ENCODE measurements at regions not wholly inside any gene's neighbourhood (a gene's known extent, or its start where the extent isn't known, plus 50 kb on each side); places are given as distances from the start of the nearest gene placed in this dataset.

- Mint-ChIP-seq H3K27me3 (peaks cover 26 to 34% of the 10 kb centered on the region in 2 donors), H3K27ac (no peak overlapping the region), H3K9me3 (peaks cover 1 to 8% (median 7%) of the 10 kb centered on the region in 3 donors), H3K4me1 (no peaks in the 10 kb centered on the region), H3K4me3 (no peak overlapping the region), H3K36me3 (peaks cover 3% of the 10 kb centered on the region)
- DNase-seq (no peak), ATAC-seq (replicated peaks in 1 of 4) (no peak)
- CTCF ChIA-PET, result interaction anchor here (0.6 to 0.8 kb wide), 2 partner anchors 12 to 825 kb away, joined by 3 read pairs; no protein-coding TSS in a partner anchor
- Histone ChIP-seq H3K9me3 (no peaks in the 10 kb centered on the region), H3K36me3 (ENCODE audit: control insufficient read depth in 2 of 2, extremely low read depth in 1 of 2, insufficient read depth in 1 of 2, low read length in 1 of 2) (no peaks in the 10 kb centered on the region), H3K27ac (ENCODE audit: low read length) (no peak overlapping the region), H3K4me3 (ENCODE audit: control insufficient read depth in 1 of 2, extremely low read depth in 1 of 2, low read length in 1 of 2) (no peak overlapping the region), H3K4me1 (ENCODE audit: control insufficient read depth in 1 of 2, extremely low read depth in 1 of 2, insufficient read depth in 2 of 2, low read length in 2 of 2) (no peaks in the 10 kb centered on the region), H3K27me3 (replicated peaks in 1 of 2; ENCODE audit: control insufficient read depth in 2 of 2, extremely low read depth in 1 of 2, insufficient read depth in 2 of 2, low read length in 1 of 2) (peaks cover 0 to 8% of the 10 kb centered on the region in 2 experiments)
- POLR2A ChIA-PET, result interaction anchor here in 1 of 2 donors (0.5 kb wide), 1 partner anchor 417 kb away, joined by 15 read pairs; no protein-coding TSS in a partner anchor
- WGBS (ENCODE audit: insufficient coverage), result 84% methylated on average over 8 of the region's 8 CpGs
Observed at GRCh38 chr2:54360055-54360792, 95.9 kb upstream of the SPTBN1 start.

- POLR2A ChIA-PET, result no interaction called here
- Mint-ChIP-seq H3K36me3 (peaks cover 7% of the 10 kb centered on the region), H3K4me1 (no peaks in the 10 kb centered on the region), H3K9me3 (peaks cover 23 to 34% (median 25%) of the 10 kb centered on the region in 3 donors), H3K27me3 (peaks cover 20 to 23% of the 10 kb centered on the region in 2 donors), H3K4me3 (no peak overlapping the region), H3K27ac (no peak overlapping the region)
- Histone ChIP-seq H3K27ac (ENCODE audit: low read length) (no peak overlapping the region), H3K4me1 (ENCODE audit: control insufficient read depth in 1 of 2, extremely low read depth in 1 of 2, insufficient read depth in 2 of 2, low read length in 2 of 2) (no peaks in the 10 kb centered on the region), H3K27me3 (replicated peaks in 1 of 2; ENCODE audit: control insufficient read depth in 2 of 2, extremely low read depth in 1 of 2, insufficient read depth in 2 of 2, low read length in 1 of 2) (peaks cover 0 to under 1% of the 10 kb centered on the region in 2 experiments), H3K36me3 (ENCODE audit: control insufficient read depth in 2 of 2, extremely low read depth in 1 of 2, insufficient read depth in 1 of 2, low read length in 1 of 2) (no peaks in the 10 kb centered on the region), H3K9me3 (peaks cover 2% of the 10 kb centered on the region), H3K4me3 (ENCODE audit: control insufficient read depth in 1 of 2, extremely low read depth in 1 of 2, low read length in 1 of 2) (no peak overlapping the region)
- no CpG with 5 or more reads among the region's 3 CpGs for WGBS (ENCODE audit: insufficient coverage)
- ATAC-seq (replicated peaks in 1 of 4) (no peak), DNase-seq (no peak)
- CTCF ChIA-PET, result no interaction called here
Observed at GRCh38 chr2:54364409-54364808, 91.7 kb upstream of the SPTBN1 start.

- DNase-seq (no peak), ATAC-seq (replicated peaks in 1 of 4) (no peak)
- no peak overlapping the region for H3K4me3 Mint-ChIP-seq
- no CpG with 5 or more reads among the region's 1 CpG for whole genome bisulfite sequencing (ENCODE audit: insufficient coverage)
- ChIA-PET POLR2A (interaction anchor here in 1 of 2 donors (0.6 kb wide), 1 partner anchor 387 kb away, joined by 4 read pairs; no protein-coding TSS in a partner anchor), CTCF (no interaction called here)
- Histone ChIP-seq H3K36me3 (ENCODE audit: control insufficient read depth in 2 of 2, extremely low read depth in 1 of 2, insufficient read depth in 1 of 2, low read length in 1 of 2) (no peaks in the 10 kb centered on the region), H3K27ac (ENCODE audit: low read length) (no peak overlapping the region), H3K4me3 (ENCODE audit: control insufficient read depth in 1 of 2, extremely low read depth in 1 of 2, low read length in 1 of 2) (no peak overlapping the region), H3K9me3 (peaks cover 2% of the 10 kb centered on the region), H3K27me3 (replicated peaks in 1 of 2; ENCODE audit: control insufficient read depth in 2 of 2, extremely low read depth in 1 of 2, insufficient read depth in 2 of 2, low read length in 1 of 2) (no peaks in the 10 kb centered on the region), H3K4me1 (ENCODE audit: control insufficient read depth in 1 of 2, extremely low read depth in 1 of 2, insufficient read depth in 2 of 2, low read length in 2 of 2) (no peaks in the 10 kb centered on the region)
- no peaks in the 10 kb centered on the region for H3K4me1 Mint-ChIP-seq
- no peak overlapping the region for H3K27ac Mint-ChIP-seq
- H3K9me3 Mint-ChIP-seq, result peaks cover 24 to 35% (median 25%) of the 10 kb centered on the region in 3 donors
- peaks cover 14 to 15% of the 10 kb centered on the region in 2 donors for H3K27me3 Mint-ChIP-seq
- peaks cover 7% of the 10 kb centered on the region for H3K36me3 Mint-ChIP-seq
Observed at GRCh38 chr2:54365661-54366060, 90.5 kb upstream of the SPTBN1 start.

DNA sequence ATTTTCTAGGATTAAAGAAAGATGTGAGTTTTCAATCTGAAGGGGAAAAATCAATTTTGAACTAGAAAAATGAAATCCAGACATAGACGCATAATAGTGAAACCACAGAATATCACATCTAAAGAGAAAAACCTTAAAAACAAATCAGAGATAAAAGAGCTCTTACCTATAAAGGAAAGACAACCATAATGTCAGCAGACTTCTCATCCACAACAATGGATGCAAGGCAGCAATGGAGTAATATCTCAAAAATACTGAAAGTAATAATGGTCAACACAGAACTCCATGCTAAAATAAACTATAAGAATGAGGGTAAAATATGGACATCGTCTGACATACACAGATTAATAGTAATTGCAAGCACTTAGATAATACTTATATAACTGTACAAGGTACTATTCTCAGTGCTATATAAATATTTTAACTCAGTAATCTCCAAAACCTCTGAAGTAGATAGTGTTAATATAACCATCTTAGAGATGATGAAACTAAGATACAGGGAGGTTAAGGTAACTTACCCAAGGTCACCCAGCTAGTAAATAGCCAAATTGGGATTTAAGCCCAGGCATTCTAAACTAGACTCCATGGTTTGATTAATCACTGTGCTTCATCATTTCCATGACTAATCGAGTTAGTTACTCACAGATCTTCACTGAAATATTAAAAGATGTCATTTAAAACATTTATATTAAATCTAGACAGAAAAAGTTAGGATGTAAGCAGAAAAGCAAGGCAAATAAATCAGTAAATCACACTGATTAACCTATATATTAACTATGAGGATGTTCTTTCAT lies 89.4 kb upstream of the SPTBN1 start:
- Mint-ChIP-seq H3K27ac (no peak overlapping the region), H3K36me3 (peaks cover 7% of the 10 kb centered on the region), H3K9me3 (peaks cover 24 to 35% (median 25%) of the 10 kb centered on the region in 3 donors), H3K4me1 (no peaks in the 10 kb centered on the region), H3K27me3 (peaks cover 18 to 20% of the 10 kb centered on the region in 2 donors), H3K4me3 (no peak overlapping the region)
- Histone ChIP-seq H3K36me3 (ENCODE audit: control insufficient read depth in 2 of 2, extremely low read depth in 1 of 2, insufficient read depth in 1 of 2, low read length in 1 of 2) (no peaks in the 10 kb centered on the region), H3K4me1 (ENCODE audit: control insufficient read depth in 1 of 2, extremely low read depth in 1 of 2, insufficient read depth in 2 of 2, low read length in 2 of 2) (no peaks in the 10 kb centered on the region), H3K27me3 (replicated peaks in 1 of 2; ENCODE audit: control insufficient read depth in 2 of 2, extremely low read depth in 1 of 2, insufficient read depth in 2 of 2, low read length in 1 of 2) (no peaks in the 10 kb centered on the region), H3K27ac (ENCODE audit: low read length) (no peak overlapping the region), H3K4me3 (ENCODE audit: control insufficient read depth in 1 of 2, extremely low read depth in 1 of 2, low read length in 1 of 2) (no peak overlapping the region), H3K9me3 (peaks cover 2% of the 10 kb centered on the region)
- DNase-seq, result no peak
- CTCF ChIA-PET, result no interaction called here
- no CpG with 5 or more reads among the region's 3 CpGs for WGBS (ENCODE audit: insufficient coverage)
- ATAC-seq (replicated peaks in 1 of 4), result no peak
- POLR2A ChIA-PET, result interaction anchor here in 1 of 2 donors (0.5 kb wide), 1 partner anchor 816 kb away, joined by 3 read pairs; no protein-coding TSS in a partner anchor

GRCh38 chr2:54370405-54371104 lies 85.6 kb upstream of the SPTBN1 start:
- ChIA-PET POLR2A (no interaction called here), CTCF (no interaction called here)
- H3K4me3 Mint-ChIP-seq, result no peak overlapping the region
- H3K9me3 Mint-ChIP-seq, result peaks cover 17 to 23% (median 20%) of the 10 kb centered on the region in 3 donors
- Histone ChIP-seq H3K27ac (ENCODE audit: low read length) (no peak overlapping the region), H3K36me3 (ENCODE audit: control insufficient read depth in 2 of 2, extremely low read depth in 1 of 2, insufficient read depth in 1 of 2, low read length in 1 of 2) (no peaks in the 10 kb centered on the region), H3K4me3 (ENCODE audit: control insufficient read depth in 1 of 2, extremely low read depth in 1 of 2, low read length in 1 of 2) (no peak overlapping the region), H3K27me3 (replicated peaks in 1 of 2; ENCODE audit: control insufficient read depth in 2 of 2, extremely low read depth in 1 of 2, insufficient read depth in 2 of 2, low read length in 1 of 2) (peaks cover 0 to 4% of the 10 kb centered on the region in 2 experiments), H3K4me1 (ENCODE audit: control insufficient read depth in 1 of 2, extremely low read depth in 1 of 2, insufficient read depth in 2 of 2, low read length in 2 of 2) (no peaks in the 10 kb centered on the region), H3K9me3 (peaks cover 2% of the 10 kb centered on the region)
- WGBS (ENCODE audit: insufficient coverage), result 74% methylated on average over 5 of the region's 7 CpGs
- H3K27ac Mint-ChIP-seq, result no peak overlapping the region
- peaks cover 7% of the 10 kb centered on the region for H3K36me3 Mint-ChIP-seq
- DNase-seq (no peak), ATAC-seq (replicated peaks in 1 of 4) (no peak)
- H3K27me3 Mint-ChIP-seq, result peaks cover 19 to 25% of the 10 kb centered on the region in 2 donors
- H3K4me1 Mint-ChIP-seq, result no peaks in the 10 kb centered on the region

DNA sequence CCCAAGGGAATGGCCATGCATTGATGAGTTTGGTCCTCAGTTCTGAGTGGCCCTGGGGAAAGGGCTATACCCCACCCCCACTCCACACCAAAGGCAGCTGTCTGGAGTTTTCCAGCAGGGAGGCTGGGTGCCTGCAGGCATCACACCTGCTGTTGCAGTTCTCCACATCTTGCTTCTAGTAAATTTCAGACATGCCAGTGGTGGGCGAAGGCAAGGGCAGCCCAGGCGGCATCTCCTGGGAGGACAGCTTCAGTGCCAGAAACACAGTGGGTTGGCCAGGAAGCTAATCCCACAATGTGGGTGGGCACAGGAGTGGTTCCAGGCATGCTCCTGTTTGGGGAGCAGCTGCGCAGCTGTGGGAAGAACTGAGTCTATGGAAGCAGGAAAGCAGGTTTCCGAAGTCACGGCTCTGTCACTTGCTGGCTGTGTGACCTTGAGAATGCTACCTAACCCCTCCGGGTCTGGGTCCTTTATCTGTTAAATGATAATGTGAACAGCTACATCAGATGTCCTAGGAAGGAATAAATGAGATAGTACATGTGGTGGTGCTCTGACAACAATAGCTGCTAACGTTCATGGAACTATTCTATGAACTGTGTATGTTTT lies 84.6 kb upstream of the SPTBN1 start:
- H3K4me1 ChIP-seq (ENCODE audit: control insufficient read depth in 1 of 2, extremely low read depth in 1 of 2, insufficient read depth in 2 of 2, low read length in 2 of 2), result no peaks in the 10 kb centered on the region
- Mint-ChIP-seq H3K36me3 (peaks cover 7% of the 10 kb centered on the region), H3K4me1 (no peaks in the 10 kb centered on the region), H3K4me3 (no peak overlapping the region), H3K9me3 (peaks cover 12 to 18% (median 17%) of the 10 kb centered on the region in 3 donors), H3K27me3 (peaks cover 19 to 26% of the 10 kb centered on the region in 2 donors), H3K27ac (no peak overlapping the region)
- ChIA-PET CTCF (interaction anchor here (0.5 to 1.4 kb wide), 3 partner anchors 12 to 994 kb away, joined by 3 to 5 read pairs (median 3); no protein-coding TSS in a partner anchor), POLR2A (no interaction called here)
- H3K27ac ChIP-seq (ENCODE audit: low read length), result no peak overlapping the region
- no peak for DNase-seq
- no peaks in the 10 kb centered on the region for H3K36me3 ChIP-seq (ENCODE audit: control insufficient read depth in 2 of 2, extremely low read depth in 1 of 2, insufficient read depth in 1 of 2, low read length in 1 of 2)
- H3K9me3 ChIP-seq, result peaks cover 2% of the 10 kb centered on the region
- no peak overlapping the region for H3K4me3 ChIP-seq (ENCODE audit: control insufficient read depth in 1 of 2, extremely low read depth in 1 of 2, low read length in 1 of 2)
- ATAC-seq (replicated peaks in 1 of 4), result no peak
- WGBS (ENCODE audit: insufficient coverage), result 92% methylated on average over 3 of the region's 7 CpGs
- H3K27me3 ChIP-seq (replicated peaks in 1 of 2; ENCODE audit: control insufficient read depth in 2 of 2, extremely low read depth in 1 of 2, insufficient read depth in 2 of 2, low read length in 1 of 2), result peaks cover 0 to 4% of the 10 kb centered on the region in 2 experiments

Measured in T-cell (primary cell).